HCT116 (cell line): ENCODE measurements at regions not wholly inside any gene's neighbourhood (a gene's known extent, or its start where the extent isn't known, plus 50 kb on each side); places are given as distances from the start of the nearest gene placed in this dataset.

ENCODE experiments used
- ATAC-seq: fragments of 200-7000 bp; cut with Tn5 transposase; 2 replicates; pipeline ENCODE4 v1.9.1; 2020; ENCODE audit warnings: mild to moderate bottlenecking, moderate library complexity
- BruUV-seq: library from RNA; stranded (reverse); fragments of 400-500 nt; replicated peaks from 2 replicates; lab custom pipeline; 2021; lab: Mats Ljungman, UMichigan
- CTCF ChIA-PET: fragments of 300-600 bp; sonication (Branson Sonifier 250); formaldehyde crosslinking; loops from one replicate; lab custom pipeline; 2021; ENCODE audit warnings: antibody characterized with exemption; lab: Charles Lee
- POLR2A ChIA-PET: fragments of 300-600, 350-600 bp; sonication (Branson Sonifier 250); formaldehyde crosslinking; loops from one replicate; lab custom pipeline; 2021; ENCODE audit warnings: antibody characterized with exemption; lab: Charles Lee
- RAD21 ChIA-PET, 2 experiments: fragments of 300-600 bp; sonication (Branson Sonifier 250); formaldehyde crosslinking; loops; one replicate each; lab custom pipeline; 2023; ENCODE audit warnings: low total read pairs in 2 of 2; ENCODE audit not compliant: uncharacterized antibody in 2 of 2, unreplicated experiment in 2 of 2, low non-redundant PET in 1 of 2; lab: Charles Lee
- DNase-seq: peaks from one replicate; pipeline ENCODE4 v3.0.0-alpha.2; 2010; ENCODE audit warnings: low read depth, low spot score
- H2AFZ ChIP-seq: fragments of 200-600 bp; shearing (Covaris generic), sonication (generic); 2 replicates; pipeline ENCODE4 v1.6.1; 2017; ENCODE audit warnings: low read depth, mixed run types, mixed read lengths, antibody characterized with exemption, low read length; ENCODE audit not compliant: poor library complexity, severe bottlenecking
- H3K27ac ChIP-seq: 2 replicates; pipeline ENCODE4 v1.5.1; 2012; ENCODE audit warnings: low read depth, low read length
- H3K27me3 ChIP-seq: fragments of 200-600 bp; sonication (generic); 2 replicates; pipeline ENCODE4 v1.6.1; 2016; ENCODE audit warnings: mixed run types, low read length, mixed read lengths; ENCODE audit not compliant: insufficient read depth
- H3K36me3 ChIP-seq, 2 experiments: fragments of 200-500 bp in 1 of 2; fragments of 200-600 bp in 1 of 2; sonication (Bioruptor generic) in 1 of 2; sonication (generic) in 1 of 2; 2 replicates each; pipeline versions ENCODE4 v1.5.1 to v1.6.1; 2014 to 2016; ENCODE audit warnings: low read length in 2 of 2, inconsistent platforms in 1 of 2, mixed read lengths in 1 of 2, mixed run types in 1 of 2; ENCODE audit not compliant: insufficient read depth in 2 of 2, control insufficient read depth in 1 of 2
- H3K4me1 ChIP-seq, 2 experiments: fragments of 200-600 bp in 1 of 2; sonication (generic) in 1 of 2; 2 replicates each; pipeline versions ENCODE4 v1.5.1 to v1.6.1; 2012 to 2017; ENCODE audit warnings: low read length in 2 of 2, inconsistent platforms in 1 of 2, mild to moderate bottlenecking in 1 of 2, mixed read lengths in 1 of 2, mixed run types in 1 of 2, moderate library complexity in 1 of 2; ENCODE audit not compliant: insufficient read depth in 2 of 2, control insufficient read depth in 1 of 2
- H3K4me2 ChIP-seq: fragments of 200-600 bp; sonication (generic); 2 replicates; pipeline ENCODE4 v1.6.1; 2017; ENCODE audit warnings: mixed run types, low read length, mixed read lengths
- H3K4me3 ChIP-seq, 2 experiments: fragments of 200-600 bp in 1 of 2; sonication (generic) in 1 of 2; replicated peaks in 1 of 2; 2 replicates each; pipeline ENCODE4 v1.5.1; 2011 to 2016; ENCODE audit warnings: low read length in 2 of 2, control low read depth in 1 of 2, low read depth in 1 of 2, mild to moderate bottlenecking in 1 of 2, mixed read lengths in 1 of 2, mixed run types in 1 of 2
- H3K79me2 ChIP-seq: fragments of 200-600 bp; sonication (generic); 2 replicates; pipeline ENCODE4 v1.6.1; 2017; ENCODE audit warnings: mild to moderate bottlenecking, mixed run types, low read length, moderate library complexity, mixed read lengths; ENCODE audit not compliant: insufficient read depth
- H3K9ac ChIP-seq: fragments of 200-600 bp; sonication (generic); 2 replicates; pipeline ENCODE4 v1.6.1; 2016; ENCODE audit warnings: low read length, mixed read lengths
- H3K9me2 ChIP-seq: fragments of 200-600 bp; sonication (generic), shearing (Covaris generic); 2 replicates; pipeline ENCODE4 v1.6.1; 2017; ENCODE audit warnings: mixed run types, mild to moderate bottlenecking, moderate library complexity; ENCODE audit not compliant: insufficient read depth
- H3K9me3 ChIP-seq, 2 experiments: fragments of 200-500 bp in 1 of 2; fragments of 200-600 bp in 1 of 2; sonication (Bioruptor generic) in 1 of 2; sonication (generic) in 1 of 2; 2 replicates each; pipeline ENCODE4 v1.6.1; 2014 to 2017; ENCODE audit warnings: low read length in 2 of 2, mixed read lengths in 2 of 2, inconsistent platforms in 1 of 2, low read depth in 1 of 2, mild to moderate bottlenecking in 1 of 2, mixed run types in 1 of 2, moderate library complexity in 1 of 2; ENCODE audit not compliant: control insufficient read depth in 1 of 2, insufficient read depth in 1 of 2
- H4K20me1 ChIP-seq: fragments of 200-600 bp; sonication (generic), shearing (Covaris generic); 2 replicates; pipeline ENCODE4 v1.6.1; 2017; ENCODE audit warnings: mixed run types, mild to moderate bottlenecking, moderate library complexity; ENCODE audit not compliant: insufficient read depth
- CTCF ChIP-seq, 3 experiments: fragments of 200-600 bp in 1 of 3; sonication (generic) in 1 of 3; IDR thresholded peaks in 2 of 3; conservative IDR thresholded peaks in 1 of 3; 2 replicates each; pipeline ENCODE4 v1.5.1; 2012 to 2017; ENCODE audit warnings: low read depth in 2 of 3, low read length in 2 of 3, antibody characterized with exemption in 1 of 3, borderline replicate concordance in 1 of 3, control low read depth in 1 of 3, mild to moderate bottlenecking in 1 of 3, mixed read lengths in 1 of 3, mixed run types in 1 of 3, moderate library complexity in 1 of 3; ENCODE audit not compliant: insufficient read depth in 1 of 3
- ELF1 ChIP-seq: IDR thresholded peaks from 2 replicates; pipeline ENCODE4 v1.6.1; 2012; ENCODE audit warnings: low read depth, borderline replicate concordance
- EZH2 ChIP-seq: fragments of 200-600 bp; sonication (generic); IDR thresholded peaks from 2 replicates; pipeline ENCODE4 v1.6.1; 2017; ENCODE audit warnings: antibody characterized with exemption, mixed run types
- FOSL1 ChIP-seq: IDR thresholded peaks from 2 replicates; pipeline ENCODE4 v1.6.1; 2012; ENCODE audit warnings: low read depth
- RAD21 ChIP-seq: IDR thresholded peaks from 2 replicates; pipeline ENCODE4 v1.6.1; 2012; ENCODE audit warnings: low read depth, mild to moderate bottlenecking
- REST ChIP-seq: IDR thresholded peaks from 2 replicates; pipeline ENCODE4 v1.6.1; 2012; ENCODE audit warnings: low read depth
- SIN3A ChIP-seq: IDR thresholded peaks from 2 replicates; pipeline ENCODE4 v1.6.1; 2012; ENCODE audit warnings: low read depth
- TCF7L2 ChIP-seq: IDR thresholded peaks from 2 replicates; pipeline ENCODE4 v1.7.0; 2011; ENCODE audit warnings: borderline replicate concordance, inconsistent platforms; ENCODE audit not compliant: insufficient read depth, insufficient read length; ENCODE audit errors: extremely low read depth
- YY1 ChIP-seq: IDR thresholded peaks from 2 replicates; pipeline ENCODE4 v1.6.1; 2011; ENCODE audit warnings: low read length, low read depth, moderate library complexity, mild to moderate bottlenecking; ENCODE audit not compliant: insufficient replicate concordance; ENCODE audit errors: extremely low read depth
- ZNF274 ChIP-seq: fragments of 200-500 bp; sonication (Bioruptor generic); IDR thresholded peaks from 2 replicates; pipeline ENCODE4 v1.6.1; 2014; ENCODE audit warnings: mild to moderate bottlenecking, low read depth, low read length, inconsistent platforms
- intact Hi-C: fragments of 100-400 bp; cut with micrococcal nuclease; formaldehyde crosslinking; loops from 2 replicates; pipeline ENCODE4 v1.10.0; 2022

- no peak for TF ChIP-seq EZH2
- TF ChIP-seq YY1, result no peak
- TF ChIP-seq ZNF274, result no peak
- no peak for TF ChIP-seq FOSL1
- TF ChIP-seq REST, result no peak
- TF ChIP-seq SIN3A, result no peak
- TF ChIP-seq RAD21, result no peak
- no peak for TF ChIP-seq ELF1
- TF ChIP-seq CTCF (IDR thresholded peaks at IDR 0.05 in 2 of 3, conservative IDR thresholded peaks at IDR 0.05 in 1 of 3; ENCODE audit: borderline replicate concordance in 1 of 3, insufficient read depth in 1 of 3, low read depth in 2 of 3, low read length in 2 of 3), result no peak
- no peak for TF ChIP-seq TCF7L2
- TF ChIP-seq, all 23 proteins: peak for 0
- DNase-seq, result no peak
- ChIA-PET CTCF (no interaction called here), RAD21 (no interaction called here), POLR2A (no interaction called here)
- Histone ChIP-seq H3K9ac (no peak overlapping the region), H3K27me3 (no peaks in the 10 kb centered on the region), H4K20me1 (no peaks in the 10 kb centered on the region), H3K27ac (no peak overlapping the region), H3K9me2 (no peaks in the 10 kb centered on the region), H3K36me3 (no peaks in the 10 kb centered on the region), H2AFZ (no peak overlapping the region), H3K9me3 (no peaks in the 10 kb centered on the region), H3K4me3 (no peak overlapping the region), H3K79me2 (no peaks in the 10 kb centered on the region), H3K4me1 (no peaks in the 10 kb centered on the region), H3K4me2 (no peak overlapping the region)
- intact Hi-C loops, result no loop called here
- no TSS peak for BruUV-seq
- no peak for ATAC-seq
Observed at GRCh38 chr4:164428561-164428960, 325.4 kb upstream of the SMIM31 start.
